ENCODE measurements at regions not wholly inside any gene's neighbourhood (a gene's known extent, or its start where the extent isn't known, plus 50 kb on each side); places are given as distances from the start of the nearest gene placed in this dataset.

DNA sequence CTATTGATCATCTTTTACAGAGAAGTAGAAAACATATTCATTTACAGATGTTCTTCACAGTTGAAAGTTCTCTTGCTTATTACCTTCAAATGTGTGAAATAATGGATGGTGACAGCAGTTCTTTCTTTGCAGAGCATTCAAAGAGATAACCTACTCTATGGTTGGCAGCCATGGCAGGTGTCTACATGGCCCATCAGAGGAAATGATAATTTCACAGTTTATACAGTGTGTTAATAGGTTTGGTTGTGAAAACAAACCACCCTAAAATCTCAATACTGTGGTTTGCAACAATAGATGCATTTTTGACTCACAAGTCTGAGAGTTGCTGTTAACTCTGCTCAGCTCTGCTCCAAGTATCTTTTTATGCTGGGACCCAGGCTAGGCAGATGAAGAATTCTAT lies 241.2 kb upstream of the SAMSN1 start:
- intact Hi-C loops (cut with micrococcal nuclease; ENCODE audit: unreplicated experiment), result no loop called here
- no TSS peak for BruUV-seq (replicated peaks)

DNA sequence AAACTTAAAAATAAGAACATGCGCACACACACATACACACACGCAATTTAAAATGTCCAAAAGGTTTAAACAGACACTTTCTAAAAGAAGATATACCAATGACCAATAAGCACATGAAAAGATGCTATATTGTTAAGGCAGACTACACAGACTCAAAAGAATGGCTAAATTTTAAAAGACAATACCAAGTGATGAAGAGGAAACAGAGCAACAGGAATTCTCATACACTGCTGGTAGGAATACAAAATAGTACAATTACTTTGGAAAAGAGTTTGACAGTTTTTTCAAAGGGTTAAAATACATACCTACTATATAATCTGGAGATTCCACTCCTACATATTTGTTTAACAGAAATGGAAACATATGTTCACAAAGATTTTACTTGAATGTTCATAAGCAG lies 239.6 kb upstream of the SAMSN1 start:
- peaks cover 5% of the 10 kb centered on the region for H3K9me3 Mint-ChIP-seq (ENCODE audit: unreplicated experiment)
- Histone ChIP-seq H3K4me1 (no peaks in the 10 kb centered on the region), H3K36me3 (ENCODE audit: control insufficient read depth, insufficient read depth, low read length) (no peaks in the 10 kb centered on the region), H3K4me3 (ENCODE audit: low read depth, low read length) (no peak overlapping the region), H3K9me3 (no peaks in the 10 kb centered on the region), H3K27me3 (replicated peaks; ENCODE audit: control insufficient read depth, insufficient read depth, low read length) (no peaks in the 10 kb centered on the region)
- H3K27me3 Mint-ChIP-seq (ENCODE audit: insufficient read depth, unreplicated experiment), result no peaks in the 10 kb centered on the region
- ChIA-PET CTCF (no interaction called here), POLR2A (no interaction called here)
- no peaks in the 10 kb centered on the region for H3K4me1 Mint-ChIP-seq (ENCODE audit: low read depth, unreplicated experiment)
- no peak for TF ChIP-seq CTCF (IDR thresholded peaks at IDR 0.05; ENCODE audit: insufficient read depth in 1 of 2, low read depth in 1 of 2, low read length in 1 of 2, severe bottlenecking in 1 of 2, unreplicated experiment in 1 of 2)
- no TSS peak for BruUV-seq (replicated peaks)
- DNase-seq, result no peak
- no peak overlapping the region for H3K4me3 Mint-ChIP-seq (ENCODE audit: unreplicated experiment)
- intact Hi-C loops (cut with micrococcal nuclease; ENCODE audit: unreplicated experiment), result no loop called here
- H3K36me3 Mint-ChIP-seq (ENCODE audit: insufficient read depth, unreplicated experiment), result no peaks in the 10 kb centered on the region
- no peak overlapping the region for H3K27ac Mint-ChIP-seq (ENCODE audit: unreplicated experiment)

More for the DNA sequence above, 241.2 kb upstream of the SAMSN1 start:
- Histone ChIP-seq H3K4me1 (no peaks in the 10 kb centered on the region), H3K27me3 (replicated peaks; ENCODE audit: control insufficient read depth, insufficient read depth, low read length) (no peaks in the 10 kb centered on the region), H3K9me3 (no peaks in the 10 kb centered on the region), H3K4me3 (ENCODE audit: low read depth, low read length) (no peak overlapping the region), H3K36me3 (ENCODE audit: control insufficient read depth, insufficient read depth, low read length) (no peaks in the 10 kb centered on the region)
- no peaks in the 10 kb centered on the region for H3K27me3 Mint-ChIP-seq (ENCODE audit: insufficient read depth, unreplicated experiment)
- no peaks in the 10 kb centered on the region for H3K4me1 Mint-ChIP-seq (ENCODE audit: low read depth, unreplicated experiment)
- no peaks in the 10 kb centered on the region for H3K9me3 Mint-ChIP-seq (ENCODE audit: unreplicated experiment)
- CTCF ChIA-PET, result no interaction called here
- DNase-seq, result no peak
- no peak for TF ChIP-seq CTCF (IDR thresholded peaks at IDR 0.05; ENCODE audit: insufficient read depth in 1 of 2, low read depth in 1 of 2, low read length in 1 of 2, severe bottlenecking in 1 of 2, unreplicated experiment in 1 of 2)
- H3K27ac Mint-ChIP-seq (ENCODE audit: unreplicated experiment), result no peak overlapping the region
- H3K36me3 Mint-ChIP-seq (ENCODE audit: insufficient read depth, unreplicated experiment), result no peaks in the 10 kb centered on the region
- H3K4me3 Mint-ChIP-seq (ENCODE audit: unreplicated experiment), result no peak overlapping the region
- POLR2A ChIA-PET, result no interaction called here

- Mint-ChIP-seq H3K9me3 (ENCODE audit: unreplicated experiment) (no peaks in the 10 kb centered on the region), H3K27ac (ENCODE audit: unreplicated experiment) (no peak overlapping the region), H3K4me1 (ENCODE audit: low read depth, unreplicated experiment) (no peaks in the 10 kb centered on the region), H3K4me3 (ENCODE audit: unreplicated experiment) (no peak overlapping the region), H3K27me3 (ENCODE audit: insufficient read depth, unreplicated experiment) (no peaks in the 10 kb centered on the region), H3K36me3 (ENCODE audit: insufficient read depth, unreplicated experiment) (no peaks in the 10 kb centered on the region)
- H3K27me3 ChIP-seq (replicated peaks; ENCODE audit: control insufficient read depth, insufficient read depth, low read length), result no peaks in the 10 kb centered on the region
- ChIA-PET CTCF (interaction anchor here (0.6 to 1.2 kb wide), 2 partner anchors 335 to 467 kb away, joined by 3 to 4 read pairs; no protein-coding TSS in a partner anchor), POLR2A (no interaction called here)
- H3K4me1 ChIP-seq, result no peaks in the 10 kb centered on the region
- TF ChIP-seq CTCF (IDR thresholded peaks at IDR 0.05; ENCODE audit: insufficient read depth in 1 of 2, low read depth in 1 of 2, low read length in 1 of 2, severe bottlenecking in 1 of 2, unreplicated experiment in 1 of 2), result peak; percentile 48
- intact Hi-C loops (cut with micrococcal nuclease; ENCODE audit: unreplicated experiment), result no loop called here
- no TSS peak for BruUV-seq (replicated peaks)
- DNase-seq, result peak; percentile 49 to 55
- H3K36me3 ChIP-seq (ENCODE audit: control insufficient read depth, insufficient read depth, low read length), result no peaks in the 10 kb centered on the region
- no peak overlapping the region for H3K4me3 ChIP-seq (ENCODE audit: low read depth, low read length)
- no peaks in the 10 kb centered on the region for H3K9me3 ChIP-seq
These were observed 227.7 kb upstream of the SAMSN1 start for GRCh38 chr21:14773777-14774345.

Data from Caco-2 (cell line).